ENCODE measurements at regions not wholly inside any gene's neighbourhood (a gene's known extent, or its start where the extent isn't known, plus 50 kb on each side); places are given as distances from the start of the nearest gene placed in this dataset.

- Histone ChIP-seq H3K27me3 (no peaks in the 10 kb centered on the region), H3K4me1 (no peaks in the 10 kb centered on the region), H3K27ac (no peak overlapping the region), H3K9ac (no peak overlapping the region), H3K36me3 (no peaks in the 10 kb centered on the region), H3K4me2 (no peak overlapping the region), H3K4me3 (no peak overlapping the region), H4K20me1 (no peaks in the 10 kb centered on the region), H3K9me3 (no peaks in the 10 kb centered on the region)
- TF ChIP-seq Cebpa-rat (IDR thresholded peaks at IDR 0.05): no peak
These were observed 72.8 kb upstream of the MTPN start for GRCh38 chr7:136049818-136050461.

- Histone ChIP-seq H3K9ac (no peak overlapping the region), H3K9me3 (no peaks in the 10 kb centered on the region), H3K27me3 (no peaks in the 10 kb centered on the region), H3K27ac (no peak overlapping the region), H4K20me1 (no peaks in the 10 kb centered on the region), H3K4me3 (no peak overlapping the region), H3K4me2 (no peak overlapping the region), H3K4me1 (no peaks in the 10 kb centered on the region), H3K36me3 (no peaks in the 10 kb centered on the region)
- no peak for TF ChIP-seq Cebpa-rat (IDR thresholded peaks at IDR 0.05)
These were observed 72.0 kb upstream of the MTPN start for GRCh38 chr7:136049117-136049516.

- Histone ChIP-seq H3K27ac (no peak overlapping the region), H3K4me1 (no peaks in the 10 kb centered on the region), H3K4me3 (no peak overlapping the region), H3K36me3 (no peaks in the 10 kb centered on the region), H3K9ac (no peak overlapping the region), H3K27me3 (no peaks in the 10 kb centered on the region), H4K20me1 (no peaks in the 10 kb centered on the region), H3K9me3 (no peaks in the 10 kb centered on the region), H3K4me2 (no peak overlapping the region)
- no peak for TF ChIP-seq Cebpa-rat (IDR thresholded peaks at IDR 0.05)
These were observed 69.4 kb upstream of the MTPN start for GRCh38 chr7:136046548-136046947.

GRCh38 chr7:136045992-136046391 is 68.8 kb upstream of the MTPN start:
- Histone ChIP-seq H3K4me2 (no peak overlapping the region), H3K9ac (no peak overlapping the region), H4K20me1 (no peaks in the 10 kb centered on the region), H3K9me3 (no peaks in the 10 kb centered on the region), H3K4me3 (no peak overlapping the region), H3K27me3 (no peaks in the 10 kb centered on the region), H3K4me1 (no peaks in the 10 kb centered on the region), H3K36me3 (no peaks in the 10 kb centered on the region), H3K27ac (no peak overlapping the region)
- TF ChIP-seq Cebpa-rat (IDR thresholded peaks at IDR 0.05): no peak

GRCh38 chr7:136045181-136045580 is 68.0 kb upstream of the MTPN start:
- no peak overlapping the region for H3K27ac ChIP-seq
- no peak for TF ChIP-seq Cebpa-rat (IDR thresholded peaks at IDR 0.05)
- no peak overlapping the region for H3K4me3 ChIP-seq
- H3K27me3 ChIP-seq: no peaks in the 10 kb centered on the region
- H3K4me1 ChIP-seq: no peaks in the 10 kb centered on the region
- H3K9me3 ChIP-seq: no peaks in the 10 kb centered on the region
- H3K4me2 ChIP-seq: no peak overlapping the region
- no peak overlapping the region for H3K9ac ChIP-seq
- H4K20me1 ChIP-seq: no peaks in the 10 kb centered on the region
- no peaks in the 10 kb centered on the region for H3K36me3 ChIP-seq

GRCh38 chr7:136039577-136040345 is 62.6 kb upstream of the MTPN start:
- Histone ChIP-seq H3K27me3 (no peaks in the 10 kb centered on the region), H3K9ac (no peak overlapping the region), H4K20me1 (no peaks in the 10 kb centered on the region), H3K9me3 (no peaks in the 10 kb centered on the region), H3K4me1 (no peaks in the 10 kb centered on the region), H3K27ac (no peak overlapping the region), H3K4me2 (no peak overlapping the region), H3K4me3 (no peak overlapping the region), H3K36me3 (no peaks in the 10 kb centered on the region)
- no peak for TF ChIP-seq Cebpa-rat (IDR thresholded peaks at IDR 0.05)

- Histone ChIP-seq H3K4me1 (no peaks in the 10 kb centered on the region), H3K27ac (no peak overlapping the region), H3K27me3 (no peaks in the 10 kb centered on the region), H3K36me3 (no peaks in the 10 kb centered on the region), H4K20me1 (no peaks in the 10 kb centered on the region), H3K4me2 (no peak overlapping the region), H3K9ac (no peak overlapping the region), H3K4me3 (no peak overlapping the region), H3K9me3 (no peaks in the 10 kb centered on the region)
- no peak for TF ChIP-seq Cebpa-rat (IDR thresholded peaks at IDR 0.05)
These were observed 59.2 kb upstream of the MTPN start for GRCh38 chr7:136036336-136036735.

GRCh38 chr7:136034132-136034531 is 57.0 kb upstream of the MTPN start:
- no peak for TF ChIP-seq Cebpa-rat (IDR thresholded peaks at IDR 0.05)

GRCh38 chr7:136033413-136034031 is 56.4 kb upstream of the MTPN start:
- no peak overlapping the region for H3K4me3 ChIP-seq
- no peaks in the 10 kb centered on the region for H3K27me3 ChIP-seq
- no peak for TF ChIP-seq Cebpa-rat (IDR thresholded peaks at IDR 0.05)
- no peaks in the 10 kb centered on the region for H3K4me1 ChIP-seq
- H3K9me3 ChIP-seq: no peaks in the 10 kb centered on the region
- no peak overlapping the region for H3K27ac ChIP-seq
- H3K36me3 ChIP-seq: no peaks in the 10 kb centered on the region
- no peaks in the 10 kb centered on the region for H4K20me1 ChIP-seq
- no peak overlapping the region for H3K9ac ChIP-seq
- no peak overlapping the region for H3K4me2 ChIP-seq

More at GRCh38 chr7:136034132-136034531, 57.0 kb upstream of the MTPN start:
- H3K4me1 ChIP-seq: no peaks in the 10 kb centered on the region
- H3K36me3 ChIP-seq: no peaks in the 10 kb centered on the region
- no peak overlapping the region for H3K4me2 ChIP-seq
- no peak overlapping the region for H3K4me3 ChIP-seq
- no peaks in the 10 kb centered on the region for H3K27me3 ChIP-seq
- no peak overlapping the region for H3K27ac ChIP-seq
- H4K20me1 ChIP-seq: no peaks in the 10 kb centered on the region
- H3K9me3 ChIP-seq: no peaks in the 10 kb centered on the region
- no peak overlapping the region for H3K9ac ChIP-seq

- Histone ChIP-seq H3K4me1 (no peaks in the 10 kb centered on the region), H4K20me1 (no peaks in the 10 kb centered on the region), H3K9ac (no peak overlapping the region), H3K4me2 (no peak overlapping the region), H3K36me3 (no peaks in the 10 kb centered on the region), H3K9me3 (no peaks in the 10 kb centered on the region), H3K27me3 (no peaks in the 10 kb centered on the region), H3K4me3 (no peak overlapping the region), H3K27ac (no peak overlapping the region)
- TF ChIP-seq Cebpa-rat (IDR thresholded peaks at IDR 0.05): no peak
These were observed 53.7 kb upstream of the MTPN start for GRCh38 chr7:136030867-136031318.

All from BLaER1 (cell line).